AG10803 (cell line): ENCODE measurements at regions not wholly inside any gene's neighbourhood (a gene's known extent, or its start where the extent isn't known, plus 50 kb on each side); places are given as distances from the start of the nearest gene placed in this dataset.
A peak's percentile ranks its signal among the peaks of the same experiment; 100 is the strongest.

Experiments
- DNase-seq: peaks from one replicate; pipeline ENCODE4 v3.0.0; 2010; ENCODE audit warnings: low read depth
- H3K4me3 ChIP-seq: 2 replicates; pipeline ENCODE4 v1.5.1; 2011; ENCODE audit warnings: mild to moderate bottlenecking, low read length, control low read depth
- CTCF ChIP-seq: conservative IDR thresholded peaks from 2 replicates; pipeline ENCODE4 v1.5.1; 2011; ENCODE audit warnings: mild to moderate bottlenecking, low read length, control low read depth, inconsistent platforms

- no peak overlapping the region for H3K4me3 ChIP-seq
- no peak for TF ChIP-seq CTCF
- no peak for DNase-seq
Observed at GRCh38 chr21:32099812-32100416, 178.9 kb downstream of the MIS18A start.

GRCh38 chr21:32096411-32096810 is 182.4 kb downstream of the MIS18A start:
- TF ChIP-seq CTCF, result peak; percentile 43
- H3K4me3 ChIP-seq, result no peak overlapping the region
- DNase-seq, result peak; percentile 11

- TF ChIP-seq CTCF, result no peak
- H3K4me3 ChIP-seq, result no peak overlapping the region
- peak; percentile 40 for DNase-seq
Observed at GRCh38 chr21:32094804-32095203, 184.0 kb downstream of the MIS18A start.

- no peak for DNase-seq
- TF ChIP-seq CTCF, result no peak
- no peak overlapping the region for H3K4me3 ChIP-seq
Observed at GRCh38 chr21:32093646-32094462, 185.0 kb downstream of the MIS18A start.

GRCh38 chr21:32090956-32091355 is 187.9 kb downstream of the MIS18A start:
- no peak for TF ChIP-seq CTCF
- no peak for DNase-seq
- H3K4me3 ChIP-seq, result no peak overlapping the region

GRCh38 chr21:32089766-32090165 is 189.1 kb downstream of the MIS18A start:
- H3K4me3 ChIP-seq, result no peak overlapping the region
- DNase-seq, result no peak
- no peak for TF ChIP-seq CTCF

- TF ChIP-seq CTCF, result no peak
- DNase-seq, result no peak
Observed at GRCh38 chr21:32088471-32088870, 190.4 kb downstream of the MIS18A start.

More at GRCh38 chr21:32088471-32088870, 190.4 kb downstream of the MIS18A start:
- H3K4me3 ChIP-seq, result no peak overlapping the region
